ENCODE measurements at regions not wholly inside any gene's neighbourhood (a gene's known extent, or its start where the extent isn't known, plus 50 kb on each side); places are given as distances from the start of the nearest gene placed in this dataset.

- DNase-seq = no peak
Measured at GRCh38 chr2:104733226-104733943, 120.5 kb upstream of the POU3F3 start.

GRCh38 chr2:104734937-104735586 is 118.9 kb upstream of the POU3F3 start:
- DNase-seq = no peak

DNA sequence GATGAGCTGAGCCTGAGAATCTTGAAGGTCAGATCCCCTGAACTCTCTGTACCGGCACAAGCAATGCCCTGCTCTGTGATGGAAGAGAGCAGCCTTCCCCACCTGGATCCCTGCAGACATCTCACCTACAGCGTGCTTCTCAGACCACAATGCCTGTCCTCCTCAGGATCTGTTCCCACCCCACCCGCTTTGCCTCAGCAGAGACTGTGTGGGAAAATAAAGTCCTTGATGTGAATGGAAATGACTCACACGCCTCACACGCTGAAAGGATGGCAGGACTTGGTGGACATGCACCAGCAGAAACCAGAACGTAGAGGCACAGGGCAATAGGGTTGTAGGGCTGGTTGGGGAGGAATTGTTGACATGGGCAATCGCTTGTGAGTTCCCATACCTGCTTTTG is 117.9 kb upstream of the POU3F3 start:
- no peak for DNase-seq

GRCh38 chr2:104741860-104742259 is 112.1 kb upstream of the POU3F3 start:
- DNase-seq = no peak

DNA sequence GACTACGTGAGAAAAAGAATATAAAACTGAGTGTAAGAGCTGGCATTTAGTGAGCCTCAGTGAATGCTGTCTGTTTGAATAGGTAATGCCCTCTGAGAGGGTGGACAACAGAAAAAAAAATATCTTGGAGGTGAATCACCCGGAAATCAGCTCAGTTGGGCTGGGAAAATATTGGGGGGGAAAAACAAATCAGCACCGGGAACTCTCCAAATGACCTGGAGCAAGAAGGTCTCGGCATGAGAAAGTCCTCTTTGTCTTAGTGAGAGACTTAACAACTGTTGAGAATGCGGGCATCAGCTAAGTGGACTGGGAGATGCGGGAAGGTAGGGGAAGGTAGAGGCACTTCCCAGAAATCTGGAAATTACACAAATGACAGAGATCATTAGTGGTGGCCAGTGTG is 109.4 kb upstream of the POU3F3 start:
- DNase-seq = no peak

- DNase-seq = no peak
Measured at GRCh38 chr2:104745846-104746245, 108.1 kb upstream of the POU3F3 start.

DNA sequence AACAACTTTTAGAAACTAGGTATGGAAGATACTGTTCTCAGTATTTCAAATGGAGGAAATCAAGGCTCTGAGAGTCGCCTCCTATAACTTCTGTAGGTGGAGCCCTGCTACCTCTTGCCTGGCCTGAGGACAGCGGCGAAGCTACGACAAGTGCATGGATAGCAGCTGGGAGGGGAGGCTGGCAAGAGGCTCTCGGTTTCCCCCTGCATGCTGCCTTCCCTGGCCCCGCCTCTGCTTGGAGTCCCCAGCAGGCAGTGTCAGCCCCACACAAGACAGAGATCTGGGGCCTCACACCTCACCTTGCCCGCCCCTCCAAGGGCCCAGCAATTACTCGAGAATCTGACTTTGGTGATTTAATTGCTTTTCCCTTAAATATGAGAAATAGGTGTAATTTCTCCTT is 107.6 kb upstream of the POU3F3 start:
- DNase-seq = no peak

GRCh38 chr2:104746858-104747257 is 107.1 kb upstream of the POU3F3 start:
- DNase-seq = no peak

- no peak for DNase-seq
Measured at GRCh38 chr2:104749856-104750460, 104.0 kb upstream of the POU3F3 start.

- no peak for DNase-seq
Measured at GRCh38 chr2:104752504-104752903, 101.4 kb upstream of the POU3F3 start.

DNA sequence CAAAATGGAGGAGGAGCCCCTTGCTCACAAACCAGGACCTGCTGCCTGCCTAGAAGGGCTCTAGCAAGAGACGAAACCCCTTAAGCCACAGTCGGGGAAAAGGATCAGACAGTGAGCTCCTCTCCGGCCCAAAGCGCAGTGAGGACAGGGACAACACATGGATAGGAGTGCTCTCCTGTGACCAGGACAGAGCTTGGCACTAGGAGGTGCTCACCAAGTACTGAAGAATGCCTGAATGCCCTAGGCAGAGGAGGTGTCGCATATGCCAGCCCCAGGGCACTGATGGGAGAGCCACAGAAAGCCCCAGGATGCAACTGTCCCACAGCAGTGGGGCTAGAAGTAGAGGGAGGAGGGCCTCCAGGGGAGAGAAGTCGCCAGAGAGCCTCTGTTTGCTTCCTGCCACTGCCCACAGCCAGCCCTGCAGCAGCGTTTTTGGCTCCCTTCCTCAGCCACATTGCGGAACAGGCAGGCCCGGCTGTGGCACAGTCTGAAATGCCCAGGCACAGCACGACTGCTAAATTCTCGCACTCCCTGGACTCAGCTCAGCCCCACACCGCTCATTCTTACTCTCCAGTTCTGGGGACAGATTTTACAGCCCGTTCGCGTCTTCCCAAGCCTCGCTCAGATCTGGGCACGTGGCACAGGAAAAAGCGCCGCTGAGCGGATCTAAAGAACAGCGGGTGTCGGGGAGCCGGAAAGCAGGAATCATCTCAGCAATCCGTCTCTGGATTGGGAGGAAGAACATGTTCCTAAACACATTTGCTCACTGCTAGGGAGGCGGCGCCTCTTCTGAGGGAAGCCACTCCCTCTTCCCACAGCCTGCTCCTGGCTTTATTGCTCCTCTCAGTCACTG is 98.7 kb upstream of the POU3F3 start:
- DNase-seq = no peak

DNA sequence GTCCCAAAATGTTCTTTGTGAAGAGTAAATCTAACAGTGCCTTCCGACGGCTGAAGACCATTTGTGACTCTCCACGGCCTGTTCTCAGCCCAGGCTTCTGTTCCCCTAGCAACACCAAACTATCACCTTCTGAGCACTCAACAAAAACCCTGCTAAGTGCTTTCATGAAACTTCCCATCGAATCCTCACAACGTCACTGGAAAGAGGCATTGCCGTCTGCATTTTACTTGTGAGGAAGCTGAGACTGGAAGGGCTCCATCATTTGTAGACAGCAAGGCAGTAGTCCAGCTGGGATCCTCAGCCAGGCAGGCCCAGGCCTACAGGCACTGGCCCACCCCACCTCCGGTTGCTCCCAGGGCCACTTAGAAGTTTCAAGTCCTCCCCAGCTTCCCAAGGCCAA is 97.8 kb upstream of the POU3F3 start:
- no peak for DNase-seq

GRCh38 chr2:104757056-104757455 is 96.9 kb upstream of the POU3F3 start:
- DNase-seq = no peak

GRCh38 chr2:104758199-104758620 is 95.7 kb upstream of the POU3F3 start:
- no peak for DNase-seq

DNA sequence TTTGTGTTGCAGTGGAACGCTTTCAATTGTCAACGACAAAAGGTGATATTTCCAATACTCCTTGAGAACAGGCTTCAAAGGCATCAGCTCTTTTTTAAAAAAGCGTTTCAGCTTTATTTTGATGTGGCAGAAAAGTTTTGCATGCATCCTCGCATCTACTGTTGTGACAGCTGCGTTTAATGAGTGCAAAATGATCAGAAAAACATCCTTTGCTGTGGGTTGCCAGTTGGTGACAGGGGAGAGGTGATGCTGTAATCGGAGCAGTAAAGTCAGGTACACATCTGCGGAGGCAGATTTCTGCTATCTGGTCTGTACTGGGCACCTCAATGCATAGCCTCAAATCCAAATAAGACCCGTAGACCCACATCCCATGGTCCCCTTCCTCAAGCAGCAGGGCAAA is 91.9 kb upstream of the POU3F3 start:
- DNase-seq = no peak

- DNase-seq = no peak
Measured at GRCh38 chr2:104766683-104767082, 87.2 kb upstream of the POU3F3 start.

- DNase-seq = no peak
Measured at GRCh38 chr2:104768694-104769093, 85.2 kb upstream of the POU3F3 start.

GRCh38 chr2:104769096-104769495 is 84.8 kb upstream of the POU3F3 start:
- DNase-seq = no peak

DNA sequence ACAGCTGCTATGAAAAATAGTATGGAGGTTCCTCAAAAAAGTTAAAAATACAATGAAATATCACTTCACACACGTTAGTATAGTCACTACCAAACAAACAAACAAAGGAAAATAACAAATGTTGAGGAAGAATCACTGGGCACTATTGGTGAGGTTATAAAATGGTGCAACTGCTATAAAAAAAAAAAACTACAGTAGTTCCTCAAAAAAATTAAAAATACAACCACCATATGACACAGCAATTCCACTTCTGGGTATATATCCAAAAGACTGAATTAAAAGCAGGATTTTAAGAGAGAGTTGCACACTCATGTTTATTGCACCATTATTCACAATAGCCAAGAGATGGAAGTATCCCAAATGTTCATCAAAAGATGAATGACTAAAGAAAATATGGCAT is 80.9 kb upstream of the POU3F3 start:
- no peak for DNase-seq

DNA sequence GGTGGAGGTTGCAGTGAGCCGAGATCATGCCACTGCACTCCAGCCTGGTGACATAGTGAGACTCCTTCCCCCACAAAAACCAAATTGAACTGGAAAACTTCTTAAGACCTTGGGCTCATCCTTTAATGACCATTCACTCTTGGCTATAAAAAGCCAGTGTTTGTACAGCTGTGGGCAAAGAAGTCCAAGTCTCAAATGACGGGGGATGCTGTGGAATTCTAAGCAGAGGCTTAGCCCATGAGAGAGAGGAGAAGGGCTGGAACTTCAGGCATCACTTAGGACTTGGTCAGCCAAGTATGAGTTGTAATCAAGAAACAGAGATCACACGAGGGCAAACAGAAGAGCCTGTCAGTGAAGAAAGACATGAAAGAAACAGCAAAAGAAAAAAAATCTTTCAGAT is 79.3 kb upstream of the POU3F3 start:
- DNase-seq = no peak

- no peak for DNase-seq
Measured at GRCh38 chr2:104777721-104778120, 76.2 kb upstream of the POU3F3 start.

GRCh38 chr2:104781151-104781550 is 72.8 kb upstream of the POU3F3 start:
- no peak for DNase-seq

GRCh38 chr2:104784264-104784663 is 69.7 kb upstream of the POU3F3 start:
- no peak for DNase-seq

DNA sequence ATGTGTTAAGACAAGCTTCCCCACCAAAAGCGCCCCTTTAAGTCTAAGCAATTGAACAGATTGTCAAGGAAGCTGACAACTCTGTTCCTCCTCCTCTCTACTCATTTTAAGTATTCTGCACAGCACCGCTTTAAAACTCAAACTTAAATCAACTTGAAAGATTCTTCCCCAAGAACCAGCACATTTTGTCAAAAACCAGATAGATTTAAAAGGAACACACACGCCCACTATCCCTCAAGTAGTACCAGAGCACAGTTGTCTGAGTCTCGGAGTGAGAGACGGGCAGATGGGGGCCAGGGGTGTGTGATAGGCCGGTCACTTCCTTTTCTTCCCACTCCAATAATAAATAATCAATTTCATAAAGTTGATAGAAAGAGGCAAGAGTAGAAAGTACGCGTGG is 67.7 kb upstream of the POU3F3 start:
- no peak for DNase-seq

Data from NCI-H1105 treated with DMSO at 0.1 percent for 48 hours (cell line).